GM19468 (cell line): ENCODE measurements at regions not wholly inside any gene's neighbourhood (a gene's known extent, or its start where the extent isn't known, plus 50 kb on each side); places are given as distances from the start of the nearest gene placed in this dataset.

Experiments used
- ATAC-seq: cut with Tn5 transposase; IDR thresholded peaks from one replicate; pipeline ENCODE4 v1.9.1; 2021; ENCODE audit warnings: mild to moderate bottlenecking, moderate library complexity, moderate number of reproducible peaks; ENCODE audit not compliant: unreplicated experiment; ENCODE audit errors: extremely low read depth

GRCh38 chr3:106328224-106328623 lies 459.4 kb upstream of the CBLB start:
- no peak for ATAC-seq

GRCh38 chr3:106329521-106329920 lies 460.7 kb upstream of the CBLB start:
- ATAC-seq = no peak

- ATAC-seq = no peak
Observed at GRCh38 chr3:106331636-106332035, 462.8 kb upstream of the CBLB start.

GRCh38 chr3:106332129-106332528 lies 463.3 kb upstream of the CBLB start:
- ATAC-seq = no peak

GRCh38 chr3:106332884-106333283 lies 464.1 kb upstream of the CBLB start:
- ATAC-seq = no peak

- no peak for ATAC-seq
Observed at GRCh38 chr3:106333911-106334618, 465.3 kb upstream of the CBLB start.

- no peak for ATAC-seq
Observed at GRCh38 chr3:106336619-106337018, 467.8 kb upstream of the CBLB start.

- no peak for ATAC-seq
Observed at GRCh38 chr3:106337116-106337515, 468.3 kb upstream of the CBLB start.

- no peak for ATAC-seq
Observed at GRCh38 chr3:106338582-106339214, 469.9 kb upstream of the CBLB start.

- no peak for ATAC-seq
Observed at GRCh38 chr3:106339551-106339950, 470.7 kb upstream of the CBLB start.

GRCh38 chr3:106341087-106341486 lies 472.3 kb upstream of the CBLB start:
- no peak for ATAC-seq

- no peak for ATAC-seq
Observed at GRCh38 chr3:106341586-106342162, 472.9 kb upstream of the CBLB start.

- ATAC-seq = no peak
Observed at GRCh38 chr3:106342386-106342785, 473.6 kb upstream of the CBLB start.

GRCh38 chr3:106343811-106344210 lies 475.0 kb upstream of the CBLB start:
- ATAC-seq = no peak

GRCh38 chr3:106345353-106346027 lies 476.7 kb upstream of the CBLB start:
- no peak for ATAC-seq

- ATAC-seq = no peak
Observed at GRCh38 chr3:106347350-106347749, 478.5 kb upstream of the CBLB start.

GRCh38 chr3:106348139-106348690 lies 479.4 kb upstream of the CBLB start:
- ATAC-seq = no peak

GRCh38 chr3:106349191-106349881 lies 480.5 kb upstream of the CBLB start:
- no peak for ATAC-seq

GRCh38 chr3:106355873-106356272 lies 487.1 kb upstream of the CBLB start:
- ATAC-seq = no peak

- no peak for ATAC-seq
Observed at GRCh38 chr3:106359692-106360091, 490.9 kb upstream of the CBLB start.
